Cardiac muscle cell (in vitro differentiated cells and primary cell): ENCODE measurements at regions not wholly inside any gene's neighbourhood (a gene's known extent, or its start where the extent isn't known, plus 50 kb on each side); places are given as distances from the start of the nearest gene placed in this dataset.

ENCODE experiments used
- DNase-seq, 2 donors: peaks; one replicate each; pipeline versions ENCODE4 v3.0.0 to v3.0.0-alpha.2; 2010 to 2017; ENCODE audit warnings: low read depth in 1 of 2, low spot score in 1 of 2
- H3K27ac ChIP-seq: fragments of 200-600 bp; sonication (generic); 2 replicates; pipeline ENCODE4 v1.5.1; 2016
- H3K27me3 ChIP-seq: fragments of 200-600 bp; sonication (generic); 2 replicates; pipeline ENCODE4 v1.6.0; 2016; ENCODE audit warnings: control low read depth
- H3K36me3 ChIP-seq: fragments of 200-600 bp; sonication (generic); 2 replicates; pipeline ENCODE4 v1.5.1; 2016; ENCODE audit warnings: control low read depth
- H3K4me1 ChIP-seq: fragments of 200-600 bp; sonication (generic); 2 replicates; pipeline ENCODE4 v1.8.1; 2017; ENCODE audit warnings: low read depth, mild to moderate bottlenecking, mixed run types
- H3K4me3 ChIP-seq: fragments of 200-600 bp; sonication (generic); 2 replicates; pipeline ENCODE4 v1.5.1; 2016; ENCODE audit warnings: mild to moderate bottlenecking
- H3K9me3 ChIP-seq: fragments of 200-600 bp; sonication (generic); 2 replicates; pipeline ENCODE4 v1.5.1; 2017; ENCODE audit warnings: low read depth, mild to moderate bottlenecking, control low read depth
- TF ChIP-seq, protein P1 (sequence below): IDR thresholded peaks from 2 replicates; pipeline ENCODE4 v1.5.1; 2012; ENCODE audit warnings: low read depth, mild to moderate bottlenecking, low read length

DNA sequence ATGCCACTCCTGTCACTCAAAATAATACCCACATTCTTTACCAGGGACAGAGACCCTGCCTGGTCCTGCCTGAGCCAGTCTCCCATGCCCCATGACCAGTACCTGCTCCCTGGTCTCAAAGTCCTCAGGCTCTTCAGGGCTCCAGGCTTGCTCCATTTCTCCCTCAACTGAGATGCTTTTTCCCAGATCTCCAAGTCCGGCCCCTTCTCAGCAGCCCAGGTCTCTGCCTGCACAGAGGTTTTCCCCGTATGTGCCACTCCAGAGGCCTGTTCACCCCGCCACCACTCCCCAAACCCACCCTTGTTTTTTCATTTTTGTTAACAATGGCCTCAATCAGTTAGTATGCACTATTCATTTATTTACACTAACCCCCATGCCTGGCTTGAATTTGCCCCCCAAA is 499.5 kb upstream of the MYT1L start:
- DNase-seq: no peak
- Histone ChIP-seq H3K27me3 (no peaks in the 10 kb centered on the region), H3K27ac (no peak overlapping the region), H3K36me3 (no peaks in the 10 kb centered on the region), H3K9me3 (no peaks in the 10 kb centered on the region), H3K4me3 (no peak overlapping the region), H3K4me1 (no peaks in the 10 kb centered on the region)
- TF ChIP-seq, protein P1, sequence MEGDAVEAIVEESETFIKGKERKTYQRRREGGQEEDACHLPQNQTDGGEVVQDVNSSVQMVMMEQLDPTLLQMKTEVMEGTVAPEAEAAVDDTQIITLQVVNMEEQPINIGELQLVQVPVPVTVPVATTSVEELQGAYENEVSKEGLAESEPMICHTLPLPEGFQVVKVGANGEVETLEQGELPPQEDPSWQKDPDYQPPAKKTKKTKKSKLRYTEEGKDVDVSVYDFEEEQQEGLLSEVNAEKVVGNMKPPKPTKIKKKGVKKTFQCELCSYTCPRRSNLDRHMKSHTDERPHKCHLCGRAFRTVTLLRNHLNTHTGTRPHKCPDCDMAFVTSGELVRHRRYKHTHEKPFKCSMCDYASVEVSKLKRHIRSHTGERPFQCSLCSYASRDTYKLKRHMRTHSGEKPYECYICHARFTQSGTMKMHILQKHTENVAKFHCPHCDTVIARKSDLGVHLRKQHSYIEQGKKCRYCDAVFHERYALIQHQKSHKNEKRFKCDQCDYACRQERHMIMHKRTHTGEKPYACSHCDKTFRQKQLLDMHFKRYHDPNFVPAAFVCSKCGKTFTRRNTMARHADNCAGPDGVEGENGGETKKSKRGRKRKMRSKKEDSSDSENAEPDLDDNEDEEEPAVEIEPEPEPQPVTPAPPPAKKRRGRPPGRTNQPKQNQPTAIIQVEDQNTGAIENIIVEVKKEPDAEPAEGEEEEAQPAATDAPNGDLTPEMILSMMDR: no peak

DNA sequence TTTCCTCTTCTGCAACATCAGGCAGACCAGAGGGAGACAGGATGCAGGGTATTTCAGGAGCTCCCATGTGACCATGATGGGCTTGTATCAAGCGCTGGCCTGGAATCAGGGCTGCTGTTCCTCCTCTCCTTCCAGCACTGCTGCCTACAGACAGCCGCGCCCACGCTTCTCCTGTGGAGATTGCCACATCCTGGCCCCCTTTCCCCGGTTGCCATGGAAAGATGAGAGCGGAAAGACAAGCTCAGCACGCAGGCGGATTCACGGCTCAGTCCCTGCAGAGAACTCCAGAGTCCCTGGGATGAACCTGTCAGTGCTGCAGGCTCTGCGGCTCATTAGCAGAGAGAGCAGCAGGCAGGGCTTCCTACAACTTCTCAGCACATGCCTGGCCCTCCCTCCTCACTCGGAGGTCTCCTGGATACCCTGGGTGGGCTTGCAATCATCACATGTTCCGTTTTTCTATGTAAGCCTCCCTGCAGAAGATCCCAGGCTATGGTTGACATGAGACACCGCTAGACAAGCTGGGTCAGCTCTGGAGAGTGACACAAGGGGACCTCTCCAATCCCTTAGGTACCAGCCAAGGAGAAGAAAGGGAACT is 497.8 kb upstream of the MYT1L start:
- Histone ChIP-seq H3K36me3 (no peaks in the 10 kb centered on the region), H3K9me3 (no peaks in the 10 kb centered on the region), H3K27me3 (no peaks in the 10 kb centered on the region), H3K4me1 (no peaks in the 10 kb centered on the region), H3K27ac (no peak overlapping the region), H3K4me3 (no peak overlapping the region)
- DNase-seq: peak in 1 of 2 donors; percentile 34
- TF ChIP-seq, protein P1: no peak

DNA sequence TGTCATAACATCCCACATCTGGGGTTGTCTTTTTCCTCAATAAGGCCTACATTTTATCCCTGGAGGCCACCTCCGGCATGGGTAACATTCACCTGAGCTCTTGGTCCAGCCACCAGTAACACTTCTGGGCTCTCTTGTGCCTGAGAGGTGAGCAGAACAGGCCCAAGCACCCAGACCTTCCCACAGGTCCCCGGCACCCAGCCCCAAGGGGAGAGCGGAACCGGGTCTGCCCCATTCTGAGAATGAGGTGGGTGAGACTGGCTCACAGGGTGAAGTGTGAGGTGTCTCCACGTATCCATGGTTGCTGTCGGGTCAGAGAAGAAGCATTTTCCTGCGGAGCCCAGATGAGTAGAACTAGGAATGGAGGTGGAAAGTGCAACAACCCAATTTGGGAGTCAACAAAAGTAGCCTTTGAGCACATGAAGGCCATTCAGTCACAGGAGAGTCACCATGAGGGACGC is 496.7 kb upstream of the MYT1L start:
- Histone ChIP-seq H3K36me3 (no peaks in the 10 kb centered on the region), H3K4me3 (no peak overlapping the region), H3K9me3 (no peaks in the 10 kb centered on the region), H3K27me3 (no peaks in the 10 kb centered on the region), H3K27ac (no peak overlapping the region), H3K4me1 (no peaks in the 10 kb centered on the region)
- no peak for DNase-seq
- TF ChIP-seq, protein P1: no peak

DNA sequence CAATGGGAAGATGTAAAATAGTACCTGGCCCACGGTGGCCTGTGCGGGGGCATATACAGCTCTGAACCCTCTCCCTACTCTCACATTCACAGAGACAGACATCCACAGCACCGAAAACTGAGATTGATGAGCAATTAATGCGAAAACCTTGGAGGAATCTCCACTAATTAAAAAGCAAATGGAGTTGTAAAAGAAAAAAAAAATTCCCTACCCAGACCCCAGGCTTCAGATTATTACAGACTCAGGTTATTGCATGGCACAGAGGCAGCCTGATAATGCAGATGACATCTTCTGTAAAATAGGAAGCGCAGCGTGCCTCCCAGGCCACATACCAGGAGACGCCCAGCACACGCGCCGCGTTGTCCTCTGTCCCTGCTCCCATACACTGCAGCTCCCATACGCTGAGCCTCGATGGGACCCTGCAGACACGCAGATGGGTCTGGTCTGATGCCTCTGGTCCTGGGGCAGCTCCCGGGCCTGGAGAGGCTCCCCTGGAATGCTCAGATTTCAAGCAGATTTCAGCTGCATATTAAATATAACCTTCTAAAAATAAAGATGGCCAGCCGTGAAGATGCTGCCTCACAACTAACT is 496.1 kb upstream of the MYT1L start:
- H3K27ac ChIP-seq: no peak overlapping the region
- no peaks in the 10 kb centered on the region for H3K27me3 ChIP-seq
- H3K36me3 ChIP-seq: no peaks in the 10 kb centered on the region
- H3K4me3 ChIP-seq: no peak overlapping the region
- DNase-seq: no peak
- TF ChIP-seq, protein P1: no peak
- no peaks in the 10 kb centered on the region for H3K9me3 ChIP-seq
- H3K4me1 ChIP-seq: no peaks in the 10 kb centered on the region

DNA sequence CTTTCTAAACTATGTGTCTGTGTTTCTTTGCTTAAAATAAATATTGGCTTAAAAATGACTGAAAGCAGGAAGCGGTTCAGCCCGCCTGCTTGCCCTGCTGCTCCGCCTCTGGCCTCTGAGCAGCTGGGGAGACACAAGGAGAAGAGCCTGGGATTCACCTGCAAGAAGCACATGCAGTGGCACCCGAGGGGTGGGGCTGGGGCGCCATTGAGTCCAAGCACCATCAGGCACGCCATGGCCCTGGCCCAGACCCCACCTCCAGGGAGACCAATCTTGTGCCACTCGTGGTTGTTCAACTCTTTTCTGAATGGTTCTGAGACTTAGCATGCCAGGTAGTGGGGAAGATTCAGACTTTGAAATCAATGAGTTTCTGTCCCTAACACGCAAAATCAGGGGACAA is 495.5 kb upstream of the MYT1L start:
- H3K36me3 ChIP-seq: no peaks in the 10 kb centered on the region
- DNase-seq: no peak

More for the DNA sequence above, 495.5 kb upstream of the MYT1L start:
- H3K9me3 ChIP-seq: no peaks in the 10 kb centered on the region
- no peaks in the 10 kb centered on the region for H3K27me3 ChIP-seq
- H3K27ac ChIP-seq: no peak overlapping the region
- H3K4me1 ChIP-seq: no peaks in the 10 kb centered on the region
- TF ChIP-seq, protein P1: no peak
- no peak overlapping the region for H3K4me3 ChIP-seq
